ENCODE measurements at regions not wholly inside any gene's neighbourhood (a gene's known extent, or its start where the extent isn't known, plus 50 kb on each side); places are given as distances from the start of the nearest gene placed in this dataset.
A peak's percentile ranks its signal among the peaks of the same experiment; 100 is the strongest.
"Not testable (repeated sequence)": the region's sequence is repeated elsewhere in the genome, so short reads cannot be mapped to it uniquely, and the experiment has no call there.

DNA sequence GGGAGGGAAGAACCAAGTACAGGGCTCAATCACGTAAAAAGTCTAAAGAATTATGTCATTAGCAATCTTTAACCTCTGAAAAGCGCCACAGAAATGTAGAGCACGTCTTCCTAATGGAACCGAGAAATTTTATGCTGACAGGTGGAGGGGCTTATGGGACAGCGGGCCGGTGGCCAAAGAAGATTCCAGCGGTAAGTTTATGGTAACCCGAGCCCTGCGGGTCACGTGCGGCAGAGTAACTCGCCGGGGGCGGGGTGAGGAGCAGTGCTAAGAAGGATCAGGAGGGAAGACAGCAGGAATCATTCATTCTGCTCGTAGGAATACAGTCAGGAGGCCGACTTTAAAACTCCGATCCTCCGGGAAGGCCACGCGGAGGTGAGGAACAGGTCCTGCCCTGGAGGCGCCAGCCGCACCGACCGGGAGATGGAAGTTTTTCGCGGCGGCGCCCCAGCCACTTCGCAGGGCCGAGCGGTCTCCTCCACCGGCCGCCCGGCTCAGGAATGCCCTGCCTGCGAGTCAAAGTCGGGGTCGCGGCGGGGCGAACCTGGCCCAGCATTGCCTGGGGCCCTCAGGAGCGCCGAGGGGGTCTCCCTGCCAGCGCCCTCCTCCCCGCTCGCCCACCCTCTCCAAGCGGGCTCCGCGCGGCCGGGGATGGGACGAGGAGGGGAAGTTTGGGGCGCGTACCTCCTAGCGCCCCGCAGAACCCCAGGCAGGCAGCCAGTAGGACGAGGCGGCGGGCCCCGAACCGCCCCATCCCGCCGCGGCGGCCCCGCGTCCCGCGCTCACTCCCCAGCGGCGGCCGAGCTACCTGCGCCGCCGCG is 101.8 kb downstream of the ESM1 start:
- DNase-seq: no peak

DNA sequence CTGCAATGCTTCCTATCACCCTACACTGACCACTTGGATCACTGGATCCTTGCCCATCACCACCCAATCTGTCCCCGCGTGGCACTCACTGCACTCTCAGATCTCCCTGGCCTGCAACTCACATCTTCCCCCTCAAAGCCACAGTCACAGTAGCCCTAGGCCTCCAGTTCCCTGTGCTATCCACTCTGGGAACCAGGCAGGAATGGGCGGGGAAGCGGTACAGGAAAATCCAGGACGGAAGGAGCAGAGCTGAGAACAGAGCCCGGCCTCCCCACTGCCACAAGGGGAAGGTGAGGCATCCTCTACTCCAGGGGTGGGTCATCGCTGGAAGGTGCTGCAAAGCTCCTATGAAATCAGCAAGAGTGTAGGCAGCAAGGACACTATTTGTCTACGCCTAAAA is 102.6 kb downstream of the ESM1 start:
- no peak for DNase-seq

DNA sequence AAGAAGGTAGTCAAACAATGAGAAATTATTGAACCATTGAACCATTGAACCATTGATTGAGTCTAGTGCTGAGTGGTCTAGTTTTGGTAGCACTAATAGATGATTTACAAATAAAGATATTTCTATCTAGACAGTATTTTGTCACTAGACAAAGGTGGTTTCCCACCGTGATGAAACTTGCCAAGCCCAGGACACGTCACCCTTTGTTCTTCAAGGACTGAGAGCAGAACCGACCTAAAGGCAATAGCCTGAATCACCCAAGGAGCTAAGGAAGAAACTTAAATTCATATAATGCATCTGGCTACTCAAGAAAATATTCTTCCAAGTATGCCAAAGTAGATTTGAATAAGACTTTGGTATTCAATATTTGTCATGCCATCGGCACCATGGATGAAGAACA is 103.3 kb downstream of the ESM1 start:
- DNase-seq: no peak

DNA sequence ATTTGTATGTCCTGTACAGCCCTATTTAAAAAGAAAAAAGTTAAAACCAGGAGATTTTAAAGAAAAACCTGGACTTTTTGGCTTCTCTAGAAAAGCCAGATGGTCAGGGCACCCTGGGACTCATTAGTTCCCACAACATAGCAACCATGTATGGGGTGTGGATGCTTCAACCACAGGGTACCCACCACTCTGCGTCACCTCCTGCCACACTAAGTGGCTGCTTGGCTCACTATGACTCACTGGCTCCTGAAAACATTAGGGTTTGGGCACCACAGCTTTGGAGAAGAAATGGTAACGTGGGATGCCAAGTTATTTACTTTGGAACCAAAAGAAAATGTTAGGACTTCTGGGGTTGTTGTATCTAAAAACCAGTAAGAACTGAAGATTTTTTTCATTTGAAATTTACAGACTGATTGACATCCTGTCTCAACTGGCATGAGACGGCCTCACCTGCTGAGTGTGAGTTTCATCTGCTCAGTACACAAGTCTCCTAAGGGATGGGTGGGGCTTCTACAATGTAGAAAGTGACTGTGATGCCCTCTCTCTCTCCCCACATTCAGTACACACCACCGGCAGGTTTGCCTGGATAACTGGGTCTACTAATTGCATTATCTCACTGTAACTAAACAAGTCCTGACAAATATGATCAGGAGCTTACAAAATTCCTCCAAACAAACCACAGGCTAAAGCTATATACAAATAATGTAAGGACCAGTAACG is 103.9 kb downstream of the ESM1 start:
- no peak for DNase-seq

DNA sequence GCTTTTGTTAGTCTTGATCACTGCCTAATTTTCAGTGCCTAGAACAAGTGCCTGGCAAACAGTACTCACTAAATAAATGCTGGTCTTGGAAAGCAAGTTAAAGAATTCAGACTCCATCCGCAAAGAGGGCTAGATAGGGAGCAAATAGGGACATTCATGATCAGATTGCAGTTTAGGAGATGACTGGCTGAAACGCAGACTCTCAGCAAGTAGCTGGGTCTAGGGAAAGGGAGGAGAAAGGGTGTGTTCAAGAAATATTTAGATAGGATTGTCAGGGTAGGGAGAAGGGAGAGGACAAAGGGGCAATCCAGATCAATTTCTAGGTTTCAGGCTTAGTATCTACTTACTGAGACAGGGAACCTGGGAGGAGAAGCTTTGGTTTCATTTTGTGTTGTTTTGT is 108.4 kb downstream of the ESM1 start:
- DNase-seq: no peak

DNA sequence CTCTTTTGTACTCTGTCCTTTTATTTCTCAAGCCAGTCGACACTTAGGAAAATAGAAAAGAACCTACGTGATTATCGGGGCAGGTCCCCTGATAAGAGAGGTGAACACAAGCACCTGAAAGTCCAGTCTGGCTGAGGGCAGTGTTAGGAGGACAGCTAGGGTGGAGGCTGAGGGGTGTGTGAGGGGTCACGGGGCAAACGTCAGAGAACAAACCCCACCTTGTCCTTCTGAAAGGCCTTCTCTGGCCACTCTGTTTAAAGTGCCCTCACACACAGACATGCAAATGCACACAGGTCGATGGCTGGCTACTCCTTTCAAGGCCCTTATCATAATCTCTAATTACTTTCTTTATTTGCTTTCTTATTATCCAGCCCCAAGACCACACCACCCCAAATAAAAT is 108.8 kb downstream of the ESM1 start:
- DNase-seq: no peak

DNA sequence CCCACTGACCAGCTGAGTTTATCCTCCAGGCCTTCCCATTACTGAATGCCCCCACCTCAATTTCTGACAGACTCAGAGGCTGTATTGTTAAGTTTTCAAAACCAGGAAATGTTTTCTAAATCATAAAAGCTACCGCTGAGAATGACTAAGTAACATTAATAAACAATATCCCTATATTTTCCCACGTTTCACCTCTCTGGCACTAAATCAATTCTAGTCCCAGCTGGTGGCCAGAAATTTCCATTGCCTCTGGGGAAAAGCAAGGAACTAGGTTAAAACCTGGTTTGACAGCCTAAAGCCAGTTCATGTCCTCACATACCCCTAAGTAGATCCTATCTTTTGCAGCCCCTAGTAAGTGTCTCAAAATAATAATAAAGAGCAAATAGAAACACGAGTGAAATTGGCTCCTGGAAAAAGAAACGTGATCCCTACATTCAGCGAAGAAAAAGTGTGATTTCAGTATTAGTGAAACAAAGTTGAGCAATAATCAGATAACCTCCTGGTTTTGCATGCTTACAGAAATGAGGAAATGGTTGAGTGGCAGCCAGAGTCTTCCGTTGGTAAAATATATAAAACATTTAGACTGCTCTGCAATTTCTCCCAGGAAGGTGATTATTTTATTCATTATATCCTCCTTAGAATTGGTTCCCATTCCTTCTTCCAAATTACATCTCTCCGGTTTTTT is 110.9 kb downstream of the ESM1 start:
- no peak for DNase-seq

DNA sequence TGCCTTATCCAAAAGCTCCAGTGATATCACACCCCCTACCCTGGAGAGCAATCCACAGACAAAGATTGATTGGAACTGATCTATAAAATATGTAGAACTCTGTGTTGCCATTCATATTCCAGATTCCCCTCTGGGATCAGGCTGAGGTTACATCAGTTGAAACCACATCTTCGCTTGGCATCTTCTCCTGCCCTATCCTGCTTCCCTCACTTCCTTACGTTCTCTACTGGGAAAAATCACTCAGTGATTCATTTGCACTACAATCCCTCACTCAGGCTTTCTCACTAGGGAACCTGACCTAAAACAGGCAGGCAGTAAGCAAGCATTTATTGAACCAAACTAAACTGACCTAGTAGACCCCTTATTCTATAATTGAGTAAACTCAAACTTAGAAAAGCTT is 111.7 kb downstream of the ESM1 start:
- DNase-seq: no peak

DNA sequence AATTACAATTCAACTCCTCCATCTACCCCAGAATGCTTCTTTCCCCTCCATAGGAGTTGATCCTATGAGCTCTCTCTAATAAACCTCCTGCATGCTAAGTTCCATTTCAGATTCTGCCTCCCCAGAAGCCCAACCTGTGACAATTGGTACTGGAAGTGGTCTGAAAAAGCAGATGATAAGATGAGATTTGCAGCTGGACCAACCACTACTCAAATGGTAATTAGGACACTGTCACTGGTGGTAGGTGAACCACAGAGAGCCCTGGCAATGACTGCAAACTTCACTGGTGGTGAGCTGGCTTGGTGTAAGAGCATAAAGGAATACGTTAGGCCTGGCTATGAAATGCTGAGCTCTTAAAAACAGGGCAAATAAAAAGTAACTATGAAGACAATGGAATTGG is 112.6 kb downstream of the ESM1 start:
- no peak for DNase-seq

DNA sequence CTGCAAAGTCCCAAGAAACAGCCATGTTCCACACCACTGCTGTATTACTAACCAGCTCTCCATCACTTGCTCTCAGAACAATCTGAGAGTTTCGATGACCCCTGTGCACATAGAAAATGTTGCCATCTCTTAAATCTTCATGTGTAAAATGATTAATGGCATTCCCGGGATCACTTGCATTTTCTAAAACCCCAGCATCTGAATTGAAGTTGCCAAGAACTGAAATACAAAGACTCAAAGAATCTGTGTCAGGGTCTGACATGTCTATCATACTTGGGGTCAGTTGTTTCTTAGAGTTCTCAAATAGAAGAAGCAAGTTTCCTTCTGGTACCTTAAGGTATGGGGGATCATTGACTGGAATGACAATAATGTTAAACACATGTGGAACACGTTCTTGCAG is 115.1 kb downstream of the ESM1 start:
- no peak for DNase-seq

DNA sequence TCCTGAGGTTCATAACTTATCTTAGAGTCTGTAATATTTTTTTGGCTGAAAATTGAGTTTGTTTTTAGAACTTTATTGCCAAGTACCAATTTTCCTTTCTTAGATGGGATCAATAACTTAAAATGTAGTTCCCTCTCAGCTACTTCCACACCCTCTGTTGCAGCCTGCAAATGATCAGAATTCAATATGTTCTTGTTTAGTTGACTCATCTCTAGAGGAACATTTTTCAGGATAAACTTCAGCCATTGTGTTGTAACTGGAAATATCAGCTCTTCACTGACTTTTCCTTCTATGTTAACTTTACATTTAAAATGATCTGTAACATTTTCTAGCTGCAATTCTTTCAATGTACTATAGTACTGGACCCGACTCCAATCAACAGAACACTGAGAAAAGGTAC is 115.7 kb downstream of the ESM1 start:
- DNase-seq: no peak

DNA sequence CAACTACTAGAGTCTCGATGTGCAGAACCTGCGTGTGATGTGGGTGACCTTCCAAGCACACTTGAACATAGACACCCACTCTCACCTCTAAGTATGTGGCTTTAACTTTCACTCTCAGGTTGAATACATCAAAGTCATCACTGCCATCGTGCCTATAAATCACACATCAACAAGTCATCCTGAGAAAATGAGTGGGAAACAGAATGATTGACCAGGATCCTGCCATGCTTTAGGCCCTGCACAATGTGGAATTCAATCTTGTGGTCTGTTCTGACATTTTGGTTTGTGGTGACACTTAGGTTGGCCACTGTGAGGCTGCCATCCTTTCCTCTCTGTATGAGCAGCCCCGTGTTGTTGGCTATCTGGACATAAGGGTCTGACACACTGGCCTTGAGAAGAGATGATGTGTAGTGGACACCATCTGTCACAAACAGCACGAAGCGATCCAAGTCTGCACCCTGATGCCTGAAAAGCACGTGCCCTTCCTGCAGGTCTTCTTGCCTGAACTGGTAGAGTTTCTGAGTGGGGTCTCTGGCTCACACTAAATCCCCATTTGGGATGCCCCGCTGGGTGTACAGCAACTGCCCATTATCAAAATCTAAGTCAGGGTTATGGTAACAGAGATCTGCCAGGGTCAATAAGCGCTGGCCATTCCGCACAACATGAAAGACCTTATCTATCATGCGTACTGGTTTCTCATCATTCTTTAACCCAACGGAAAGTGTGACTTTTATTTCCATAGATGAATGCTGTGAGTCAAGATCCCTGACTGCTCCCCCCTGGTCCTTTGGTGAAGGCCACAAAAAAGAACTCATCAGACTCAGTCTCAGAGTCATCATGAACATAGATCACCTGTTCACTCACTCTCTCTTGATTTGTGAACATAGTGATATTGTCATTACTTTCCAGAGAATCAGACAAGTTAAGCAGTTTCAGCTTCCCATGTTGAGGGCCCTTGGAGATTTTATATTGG is 116.6 kb downstream of the ESM1 start:
- peak; percentile 35 for DNase-seq

DNA sequence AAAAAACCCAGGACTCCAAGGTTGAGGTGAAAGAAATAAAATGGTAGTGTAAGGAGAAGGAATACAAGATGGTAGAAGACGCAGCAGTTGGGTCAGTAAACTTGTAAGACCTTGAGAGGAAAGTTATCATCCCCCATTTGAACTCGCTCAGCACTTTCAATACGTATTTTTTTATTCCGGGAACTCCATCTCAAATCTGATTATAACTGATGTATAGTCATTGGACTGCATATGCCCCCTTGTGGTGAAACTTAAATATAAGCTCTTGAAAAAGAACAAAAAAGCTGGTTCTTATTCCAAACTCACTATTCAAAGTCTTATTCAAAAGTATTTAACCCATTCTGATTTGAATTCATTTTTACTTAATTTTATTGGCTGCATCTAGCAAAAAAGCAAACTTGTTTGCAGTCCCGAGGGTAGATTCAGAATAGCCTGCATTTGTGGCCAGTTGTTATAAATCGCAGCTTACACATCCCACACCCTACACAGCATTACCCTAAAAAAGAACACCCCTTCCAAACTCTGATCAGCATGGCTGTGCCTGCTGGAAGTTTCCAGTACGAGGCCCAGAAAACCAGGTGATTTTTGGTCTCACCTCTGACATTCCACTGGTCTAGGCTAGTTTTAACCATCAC is 118.0 kb downstream of the ESM1 start:
- DNase-seq: no peak

DNA sequence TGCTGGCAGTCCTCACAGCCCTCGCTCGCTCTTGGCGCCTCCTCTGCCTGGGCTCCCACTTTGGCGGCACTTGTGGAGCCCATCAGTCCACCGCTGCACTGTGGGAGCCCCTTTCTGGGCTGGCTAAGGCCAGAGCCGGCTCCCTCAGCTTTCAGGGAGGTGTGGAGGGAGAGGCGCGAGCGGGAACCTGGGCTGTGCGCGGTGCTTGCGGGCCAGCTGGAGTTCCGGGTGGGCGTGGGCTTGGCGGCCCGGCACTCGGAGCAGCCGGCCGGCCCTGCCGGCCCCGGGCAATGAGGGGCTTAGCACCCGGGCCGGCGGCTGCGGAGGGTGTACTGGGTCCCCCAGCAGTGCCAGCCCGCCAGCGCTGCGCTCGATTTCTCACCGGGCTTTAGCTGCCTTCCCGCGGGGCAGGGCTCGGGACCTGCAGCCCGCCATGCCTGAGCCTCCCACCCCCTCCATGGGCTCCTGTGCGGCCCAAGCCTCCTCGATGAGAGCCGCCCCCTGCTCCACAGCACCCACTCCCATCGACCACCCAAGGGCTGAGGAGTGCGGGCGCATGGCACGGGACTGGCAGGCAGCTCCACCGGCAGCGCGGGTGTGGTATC is 120.4 kb downstream of the ESM1 start:
- DNase-seq: not testable (repeated sequence)

DNA sequence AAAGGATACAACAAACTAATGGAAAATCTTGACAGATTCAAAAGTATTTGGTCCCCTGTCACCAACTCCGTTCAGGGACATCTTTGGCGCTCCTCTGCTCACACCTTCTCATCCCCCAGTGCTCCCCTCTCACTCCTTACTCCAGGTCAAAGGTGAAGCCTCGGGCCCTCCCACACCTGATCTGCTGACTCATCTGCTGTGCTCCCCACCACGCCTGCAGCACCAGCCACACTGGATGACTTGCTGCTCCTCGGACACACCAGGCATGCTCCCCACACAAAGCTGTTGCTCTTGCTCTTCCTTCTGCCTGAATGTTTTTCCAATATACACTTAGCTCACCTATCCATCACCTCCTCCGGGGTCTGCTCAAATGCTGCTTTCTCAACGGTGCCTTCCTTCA is 123.4 kb downstream of the ESM1 start:
- DNase-seq: no peak

DNA sequence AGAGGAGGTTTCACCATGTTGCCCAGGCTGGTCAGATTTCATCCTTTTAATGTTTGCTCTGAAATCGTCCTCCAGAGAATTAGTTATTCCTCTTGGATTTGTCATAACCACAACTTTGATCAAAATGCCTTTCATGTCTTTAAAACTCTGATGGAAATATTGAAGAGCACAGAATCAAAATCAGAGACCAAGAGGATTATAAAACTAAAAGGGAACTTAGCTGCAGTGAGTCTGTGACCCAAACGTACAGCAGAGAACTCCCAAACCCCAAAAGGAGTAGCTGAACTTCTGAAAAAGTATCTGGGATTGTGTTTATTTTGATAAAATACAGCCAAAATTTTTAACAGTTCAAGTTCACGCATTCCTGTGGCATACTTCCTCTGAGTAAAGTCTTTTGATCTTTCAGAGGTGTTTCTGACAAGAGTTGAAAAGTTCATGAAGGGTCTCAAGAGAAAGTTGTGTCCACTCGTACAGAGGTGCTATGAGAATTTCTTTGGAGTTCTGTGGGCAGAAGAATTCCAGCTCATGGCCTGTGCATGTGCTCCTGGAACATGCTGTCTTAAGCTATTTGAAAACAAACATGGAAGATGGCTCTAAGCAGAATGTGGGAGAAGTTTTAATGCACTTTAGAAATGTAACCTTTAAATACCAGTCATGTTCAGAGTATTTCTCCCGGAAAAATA is 124.0 kb downstream of the ESM1 start:
- no peak for DNase-seq

DNA sequence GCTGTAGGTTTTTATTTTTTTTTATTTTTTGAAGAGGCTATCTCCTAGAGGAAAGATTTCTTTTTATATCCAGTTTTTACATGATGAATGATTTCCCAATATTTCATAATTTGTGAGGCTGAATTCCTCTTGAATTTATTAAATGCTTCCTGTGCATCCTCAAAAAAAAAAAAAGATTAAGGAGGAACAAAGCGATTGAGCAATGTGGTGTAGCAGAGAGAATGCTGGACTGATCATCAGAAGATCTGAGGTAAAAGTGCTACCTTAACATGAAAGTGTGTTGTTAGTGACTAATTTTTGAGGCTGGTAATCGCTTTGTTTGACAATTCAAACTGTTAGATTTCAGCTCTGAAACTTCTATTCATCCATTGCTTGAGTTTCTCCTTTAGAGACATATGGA is 125.1 kb downstream of the ESM1 start:
- no peak for DNase-seq

DNA sequence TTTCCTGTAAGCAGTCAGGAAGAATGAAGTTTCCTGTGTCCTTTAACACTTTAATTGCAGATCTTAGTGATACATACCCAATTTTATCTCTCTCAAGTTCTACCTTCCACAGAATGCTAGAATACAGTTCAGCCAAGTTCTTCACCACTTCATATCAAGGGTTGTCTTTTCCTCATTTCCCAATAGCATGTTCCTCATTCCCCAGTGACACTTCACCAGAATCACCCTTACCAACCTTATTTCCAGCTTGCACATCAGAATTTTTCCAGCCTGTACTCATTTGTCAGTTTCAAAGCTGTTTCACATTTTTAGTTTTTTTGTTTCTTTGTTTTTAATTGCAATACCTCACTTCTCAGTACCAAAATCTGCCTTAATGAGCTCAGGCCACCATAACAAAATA is 126.1 kb downstream of the ESM1 start:
- no peak for DNase-seq

DNA sequence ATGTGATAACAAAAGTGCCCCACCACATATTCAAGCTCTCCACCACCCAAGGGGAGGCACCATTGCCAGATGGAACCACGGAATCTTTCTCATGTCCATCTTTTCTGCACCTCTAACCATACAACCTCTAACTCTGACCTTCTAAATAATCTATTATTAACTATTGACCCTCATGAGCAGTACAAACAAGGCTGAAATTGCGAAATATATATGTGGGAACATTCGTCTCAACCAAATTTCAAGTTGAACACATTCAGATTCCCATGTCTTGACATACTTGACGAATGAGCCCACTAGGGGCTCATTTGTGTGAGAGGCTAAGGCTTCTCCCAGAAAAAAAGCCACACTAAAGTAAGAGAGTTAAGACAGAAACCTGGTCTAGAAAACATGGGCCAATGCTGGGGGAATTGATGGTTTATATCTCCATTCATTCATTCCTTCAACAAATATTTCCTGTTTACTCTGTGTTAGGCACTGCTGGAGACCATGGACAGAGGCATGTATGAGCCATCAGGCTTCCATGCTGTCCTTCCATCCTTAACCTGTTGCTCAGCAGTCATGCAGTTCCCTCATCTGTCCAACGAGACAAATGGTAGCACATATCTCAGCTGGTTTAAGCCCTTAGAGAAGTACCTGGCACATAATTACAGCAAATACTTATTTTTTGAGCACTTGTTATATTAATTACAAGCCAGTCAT is 130.4 kb downstream of the ESM1 start:
- DNase-seq: no peak

DNA sequence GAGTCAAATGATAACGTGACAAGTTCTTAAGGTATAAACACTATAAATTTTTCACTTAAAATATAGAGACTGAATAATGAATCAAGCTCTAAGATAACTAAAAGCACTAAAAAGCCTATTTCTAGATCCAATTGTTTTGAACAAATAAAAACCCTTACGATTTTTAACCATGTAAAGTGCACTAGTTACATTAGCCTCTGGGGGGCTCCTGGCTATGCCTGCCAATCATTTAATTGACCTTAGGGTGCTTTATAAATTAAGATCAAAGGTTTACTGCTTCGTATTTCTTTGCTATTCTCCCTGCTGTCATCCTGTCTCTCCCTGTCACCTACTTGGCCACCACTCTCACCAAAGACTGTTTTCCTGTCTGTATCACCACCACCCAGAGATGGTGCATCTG is 133.4 kb downstream of the ESM1 start:
- no peak for DNase-seq

DNA sequence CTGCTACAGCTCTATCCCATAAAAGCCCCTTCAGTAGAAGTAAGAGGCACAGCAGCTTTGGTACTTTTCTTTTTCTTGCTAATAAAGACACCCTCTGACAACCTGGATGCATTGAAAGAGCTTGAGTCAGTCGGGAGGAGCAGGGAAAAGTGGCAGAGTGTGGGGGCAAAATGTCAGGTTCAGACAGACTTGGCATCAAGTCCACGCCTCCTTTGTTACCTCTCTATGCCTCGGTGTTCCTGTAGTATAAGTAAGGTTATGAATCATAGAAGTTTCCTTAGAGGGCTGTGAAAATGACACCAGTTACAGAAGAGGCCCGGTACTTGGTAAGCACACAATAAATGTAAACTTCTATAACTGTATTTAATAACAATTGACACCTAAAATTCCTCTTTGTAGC is 133.9 kb downstream of the ESM1 start:
- no peak for DNase-seq

Data from stimulated activated CD4-positive, alpha-beta T cell treated with anti-CD3 and anti-CD28 coated beads, Interleukin-4, amount 100 ng/mL, for 24 hours (primary cell).